Thoracic aorta (tissue), 2 donors: ENCODE measurements at regions not wholly inside any gene's neighbourhood (a gene's known extent, or its start where the extent isn't known, plus 50 kb on each side); places are given as distances from the start of the nearest gene placed in this dataset.

Experiments
- ATAC-seq: fragments of 150-250 bp; one replicate; pipeline ENCODE4 v1.8.0; 2017; ENCODE audit warnings: low read depth; ENCODE audit not compliant: insufficient number of reproducible peaks, low FRiP score
- DNase-seq: peaks from one replicate; pipeline ENCODE4 v3.0.0-alpha.2; 2020; ENCODE audit warnings: low spot score
- H3K27ac ChIP-seq, 2 donors: fragments of 200-600 bp; sonication (generic); 1 replicate in 1 of 2; 2 replicates in 1 of 2; pipeline ENCODE4 v1.5.1; 2016; ENCODE audit warnings: mild to moderate bottlenecking in 2 of 2, moderate library complexity in 2 of 2
- H3K27me3 ChIP-seq: fragments of 200-600 bp; sonication (generic); replicated peaks from 2 replicates; pipeline ENCODE4 v1.6.0; 2016; ENCODE audit warnings: mild to moderate bottlenecking; ENCODE audit not compliant: insufficient read depth
- H3K36me3 ChIP-seq: fragments of 200-600 bp; sonication (generic); one replicate; pipeline ENCODE4 v1.5.1; 2016
- H3K4me1 ChIP-seq, 2 donors: fragments of 200-600 bp; sonication (generic); 1 replicate in 1 of 2; 2 replicates in 1 of 2; pipeline versions ENCODE4 v1.5.1 to v1.6.0; 2016; ENCODE audit warnings: low read depth in 2 of 2, mild to moderate bottlenecking in 1 of 2; ENCODE audit not compliant: control insufficient read depth in 1 of 2
- H3K4me3 ChIP-seq: fragments of 200-600 bp; sonication (generic); 2 replicates; pipeline ENCODE4 v1.5.1; 2016; ENCODE audit warnings: mild to moderate bottlenecking
- H3K9me3 ChIP-seq: fragments of 200-600 bp; sonication (generic); 2 replicates; pipeline ENCODE4 v1.5.1; 2016
- TF ChIP-seq, protein P1 (sequence below): fragments of 200-600 bp; sonication (generic); IDR thresholded peaks from one replicate; pipeline ENCODE4 v1.5.1; 2019; ENCODE audit warnings: antibody characterized with exemption

DNA sequence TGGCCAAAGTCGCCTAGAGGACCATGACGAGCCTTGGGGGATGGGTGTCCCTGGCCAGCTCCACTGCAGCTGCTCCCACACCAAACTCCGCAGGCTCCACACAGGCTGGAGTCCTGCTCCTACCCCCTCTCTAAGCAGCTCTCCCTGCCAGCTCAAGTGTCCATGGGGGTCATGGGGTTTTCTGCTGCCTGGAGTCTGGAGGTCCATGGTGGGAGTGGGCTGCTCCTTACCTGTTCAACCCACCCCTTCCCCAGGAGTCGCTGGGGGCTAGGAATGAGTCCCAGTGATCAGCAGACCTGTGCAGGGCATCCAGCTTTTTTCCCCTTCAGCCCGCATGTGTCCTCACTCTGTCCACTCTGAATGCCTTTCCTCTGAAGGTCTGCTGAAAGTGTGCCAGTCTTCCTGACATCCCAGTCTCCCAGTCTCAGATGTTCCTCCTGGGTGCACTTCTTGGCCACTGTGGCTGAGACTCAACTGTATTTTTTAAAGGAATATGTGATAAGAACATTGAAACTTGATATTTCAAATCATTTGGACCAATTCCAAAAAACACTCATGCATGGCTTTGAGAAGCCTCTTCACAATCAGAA lies 261.3 kb upstream of the ANKH start:
- no peak for DNase-seq
- Histone ChIP-seq H3K36me3 (no peaks in the 10 kb centered on the region), H3K9me3 (no peaks in the 10 kb centered on the region), H3K4me3 (no peak overlapping the region), H3K4me1 (no peaks in the 10 kb centered on the region), H3K27ac (no peak overlapping the region), H3K27me3 (no peaks in the 10 kb centered on the region)
- ATAC-seq: no peak
- TF ChIP-seq, protein P1, sequence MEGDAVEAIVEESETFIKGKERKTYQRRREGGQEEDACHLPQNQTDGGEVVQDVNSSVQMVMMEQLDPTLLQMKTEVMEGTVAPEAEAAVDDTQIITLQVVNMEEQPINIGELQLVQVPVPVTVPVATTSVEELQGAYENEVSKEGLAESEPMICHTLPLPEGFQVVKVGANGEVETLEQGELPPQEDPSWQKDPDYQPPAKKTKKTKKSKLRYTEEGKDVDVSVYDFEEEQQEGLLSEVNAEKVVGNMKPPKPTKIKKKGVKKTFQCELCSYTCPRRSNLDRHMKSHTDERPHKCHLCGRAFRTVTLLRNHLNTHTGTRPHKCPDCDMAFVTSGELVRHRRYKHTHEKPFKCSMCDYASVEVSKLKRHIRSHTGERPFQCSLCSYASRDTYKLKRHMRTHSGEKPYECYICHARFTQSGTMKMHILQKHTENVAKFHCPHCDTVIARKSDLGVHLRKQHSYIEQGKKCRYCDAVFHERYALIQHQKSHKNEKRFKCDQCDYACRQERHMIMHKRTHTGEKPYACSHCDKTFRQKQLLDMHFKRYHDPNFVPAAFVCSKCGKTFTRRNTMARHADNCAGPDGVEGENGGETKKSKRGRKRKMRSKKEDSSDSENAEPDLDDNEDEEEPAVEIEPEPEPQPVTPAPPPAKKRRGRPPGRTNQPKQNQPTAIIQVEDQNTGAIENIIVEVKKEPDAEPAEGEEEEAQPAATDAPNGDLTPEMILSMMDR: no peak

DNA sequence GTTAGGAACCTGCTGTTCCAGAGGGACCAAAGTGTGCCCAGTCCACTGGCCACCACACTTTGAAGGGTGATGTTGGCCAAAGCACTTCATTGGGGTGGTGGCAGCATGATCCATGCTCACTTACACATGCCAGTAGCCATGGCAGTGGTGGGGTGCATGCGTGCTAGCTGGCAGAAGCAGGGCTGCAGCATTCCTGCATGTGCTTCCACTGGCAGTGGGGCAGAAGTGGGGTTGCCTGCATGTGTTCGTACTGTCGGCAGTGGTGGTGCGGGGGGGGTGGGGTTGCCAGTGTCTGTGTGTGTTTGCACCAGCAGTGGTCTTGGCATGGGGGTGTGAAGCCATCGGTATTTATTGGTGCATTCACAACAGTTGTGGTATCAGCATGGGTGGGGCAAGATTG lies 260.3 kb upstream of the ANKH start:
- Histone ChIP-seq H3K27me3 (no peaks in the 10 kb centered on the region), H3K4me1 (no peaks in the 10 kb centered on the region), H3K36me3 (no peaks in the 10 kb centered on the region), H3K4me3 (no peak overlapping the region), H3K27ac (no peak overlapping the region), H3K9me3 (no peaks in the 10 kb centered on the region)
- no peak for ATAC-seq
- TF ChIP-seq, protein P1: no peak
- no peak for DNase-seq

DNA sequence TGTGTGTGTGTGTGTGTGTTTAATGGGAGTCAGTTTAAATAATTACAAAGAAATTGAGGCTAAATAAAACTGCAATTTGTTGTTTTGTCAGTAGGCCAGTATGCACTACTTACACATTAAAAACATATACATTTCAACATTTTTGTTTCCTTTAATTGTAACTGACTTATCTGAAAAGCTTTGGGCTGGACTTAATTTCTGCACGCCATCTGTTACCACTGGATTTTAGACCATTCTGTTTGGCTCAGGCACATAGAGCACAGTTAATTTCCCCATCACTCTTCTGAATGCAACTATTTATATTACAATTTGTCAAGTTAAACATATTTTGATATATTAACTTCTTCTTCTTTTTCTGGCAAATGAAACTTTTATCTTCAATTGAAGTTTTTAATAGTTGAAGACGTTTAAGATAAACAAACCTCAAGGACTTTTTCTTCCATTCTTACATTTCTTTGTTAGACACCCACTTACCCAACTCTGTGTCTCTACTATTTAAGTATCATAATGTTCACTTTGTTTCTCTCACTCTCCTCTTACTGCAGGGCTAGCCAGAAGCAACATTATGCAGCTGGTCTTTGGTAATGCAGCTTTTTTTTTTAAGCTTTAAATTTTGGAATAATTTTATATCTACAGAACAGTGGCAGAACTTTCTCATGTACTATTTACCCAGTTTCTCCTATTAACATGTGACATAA lies 253.4 kb upstream of the ANKH start:
- no peaks in the 10 kb centered on the region for H3K9me3 ChIP-seq
- TF ChIP-seq, protein P1: no peak
- no peak for DNase-seq
- H3K4me3 ChIP-seq: no peak overlapping the region
- no peaks in the 10 kb centered on the region for H3K27me3 ChIP-seq
- no peaks in the 10 kb centered on the region for H3K4me1 ChIP-seq
- H3K36me3 ChIP-seq: no peaks in the 10 kb centered on the region
- ATAC-seq: no peak
- H3K27ac ChIP-seq: no peak overlapping the region

DNA sequence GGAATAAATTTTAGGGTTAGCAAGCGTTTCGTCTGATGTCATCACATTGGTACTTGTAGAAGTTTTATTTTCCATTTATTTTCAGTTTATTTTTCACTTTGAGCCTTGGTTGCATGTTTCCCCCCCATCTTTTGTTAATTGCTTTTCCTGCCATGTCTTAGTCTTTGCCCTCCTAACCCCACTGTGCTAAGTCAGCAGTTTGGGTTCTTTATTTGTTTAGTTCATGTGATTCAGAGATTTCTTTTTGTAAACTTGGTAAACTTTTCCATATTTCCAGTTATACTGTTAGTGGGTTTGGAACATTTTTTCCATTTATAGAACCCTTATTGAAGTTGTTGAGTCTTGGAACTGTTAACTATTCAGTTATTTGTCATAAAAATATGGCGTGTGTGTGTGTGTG lies 252.9 kb upstream of the ANKH start:
- TF ChIP-seq, protein P1: no peak
- no peaks in the 10 kb centered on the region for H3K36me3 ChIP-seq
- H3K4me3 ChIP-seq: no peak overlapping the region
- ATAC-seq (no peak), DNase-seq (no peak)
- no peak overlapping the region for H3K27ac ChIP-seq
- H3K9me3 ChIP-seq: no peaks in the 10 kb centered on the region
- no peaks in the 10 kb centered on the region for H3K4me1 ChIP-seq
- no peaks in the 10 kb centered on the region for H3K27me3 ChIP-seq

DNA sequence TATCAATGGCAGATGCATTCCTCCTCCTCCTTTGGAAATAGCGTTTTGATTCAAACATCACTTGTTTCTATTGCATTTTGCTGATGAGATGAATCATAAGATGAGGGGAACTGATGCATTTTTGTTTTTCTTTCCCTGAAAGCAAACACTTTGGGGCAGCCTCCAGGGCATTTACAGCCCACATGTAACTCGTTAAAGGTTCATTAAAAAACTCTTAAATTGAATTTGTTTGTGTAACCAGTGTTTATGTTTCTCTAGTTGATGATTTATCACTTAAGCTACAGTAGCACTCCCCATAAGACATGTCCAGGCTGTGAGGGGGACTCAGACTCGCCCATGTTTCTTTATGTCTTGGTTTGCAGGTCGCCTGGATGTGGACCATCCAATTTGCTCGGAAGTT lies 246.1 kb upstream of the ANKH start:
- no peak for ATAC-seq
- TF ChIP-seq, protein P1: no peak
- Histone ChIP-seq H3K9me3 (no peaks in the 10 kb centered on the region), H3K36me3 (no peaks in the 10 kb centered on the region), H3K4me1 (no peaks in the 10 kb centered on the region), H3K27ac (no peak overlapping the region), H3K4me3 (no peak overlapping the region), H3K27me3 (no peaks in the 10 kb centered on the region)
- DNase-seq: no peak
